Gastrocnemius medialis (tissue), 4 donors: ENCODE measurements at regions not wholly inside any gene's neighbourhood (a gene's known extent, or its start where the extent isn't known, plus 50 kb on each side); places are given as distances from the start of the nearest gene placed in this dataset.

Experiments used
- ATAC-seq, 2 donors: fragments of 150-250 bp; one replicate each; pipeline ENCODE4 v1.9.1; 2016
- DNase-seq, 2 donors: peaks; one replicate each; pipeline ENCODE4 v3.0.0-alpha.2; 2019
- H3K27ac ChIP-seq, 4 donors: fragments of 200-600 bp; sonication (generic); 1 replicate in 1 of 4; 2 replicates in 3 of 4; pipeline ENCODE4 v1.5.1; 2016 to 2018; ENCODE audit warnings: mild to moderate bottlenecking in 2 of 4, moderate library complexity in 1 of 4
- H3K27me3 ChIP-seq, 3 donors: fragments of 200-600 bp; sonication (generic) in 2 of 3; 1 replicate in 1 of 3; 2 replicates in 2 of 3; pipeline versions ENCODE4 v1.5.1 to v1.6.0; 2016 to 2019; ENCODE audit warnings: mild to moderate bottlenecking in 1 of 3, moderate library complexity in 1 of 3
- H3K36me3 ChIP-seq, 2 donors: fragments of 200-600 bp; sonication (generic) in 1 of 2; one replicate each; pipeline ENCODE4 v1.5.1; 2017 to 2018
- H3K4me1 ChIP-seq, 2 donors: fragments of 200-600 bp; sonication (generic) in 1 of 2; one replicate each; pipeline ENCODE4 v1.5.1; 2016 to 2017; ENCODE audit warnings: mild to moderate bottlenecking in 2 of 2
- H3K4me3 ChIP-seq, 4 donors: fragments of 200-600 bp; sonication (generic) in 3 of 4; 1 replicate in 1 of 4; 2 replicates in 3 of 4; pipeline ENCODE4 v1.5.1; 2016 to 2019; ENCODE audit warnings: mild to moderate bottlenecking in 2 of 4
- H3K9me3 ChIP-seq, 3 donors: fragments of 200-600 bp; sonication (generic) in 2 of 3; 1 replicate in 1 of 3; 2 replicates in 2 of 3; pipeline ENCODE4 v1.5.1; 2016 to 2019
- CTCF ChIP-seq, 5 experiments: fragments of 450-650 bp in 3 of 5; fragments of 200-600 bp in 2 of 5; sonication (generic) in 2 of 5; IDR thresholded peaks in 4 of 5; conservative IDR thresholded peaks in 1 of 5; 1 replicate in 4 of 5; 2 replicates in 1 of 5; pipeline ENCODE4 v1.5.1; 2016 to 2019; ENCODE audit warnings: antibody characterized with exemption in 5 of 5, mild to moderate bottlenecking in 3 of 5, moderate library complexity in 3 of 5
- POLR2A ChIP-seq, 2 donors: fragments of 450-650 bp; IDR thresholded peaks; one replicate each; pipeline ENCODE4 v1.6.1; 2017; ENCODE audit warnings: antibody characterized with exemption in 2 of 2, mild to moderate bottlenecking in 2 of 2, moderate library complexity in 2 of 2
- in situ Hi-C, 4 donors: fragments of 200-750 bp; cut with MboI; loops; one replicate each; pipeline versions ENCODE4 v1.15.0 to v1.8.0; 2017; ENCODE audit warnings: low sequenced_read_pairs in 4 of 4
- intact Hi-C: fragments of 100-400 bp; cut with DNase I; formaldehyde crosslinking; loops from one replicate; pipeline ENCODE4 v1.15.1; 2023; ENCODE audit warnings: low total_unique reads

- no peak for DNase-seq
- intact Hi-C loops: no loop called here
- TF ChIP-seq CTCF (IDR thresholded peaks at IDR 0.05 in 4 of 5, conservative IDR thresholded peaks at IDR 0.05 in 1 of 5) (no peak), POLR2A (IDR thresholded peaks at IDR 0.05) (no peak)
Measured at GRCh38 chr11:8740129-8740528, 57.5 kb downstream of the RPL27A start.

GRCh38 chr11:8744423-8744822 is 61.8 kb downstream of the RPL27A start:
- ATAC-seq (no peak), DNase-seq (no peak)
- no peak for TF ChIP-seq CTCF (IDR thresholded peaks at IDR 0.05 in 4 of 5, conservative IDR thresholded peaks at IDR 0.05 in 1 of 5)
- no peak for TF ChIP-seq POLR2A (IDR thresholded peaks at IDR 0.05)
- H3K27me3 ChIP-seq: no peaks in the 10 kb centered on the region
- no peaks in the 10 kb centered on the region for H3K4me1 ChIP-seq
- H3K36me3 ChIP-seq: no peaks in the 10 kb centered on the region
- in situ Hi-C loops (no loop called here), intact Hi-C loops (no loop called here)
- no peaks in the 10 kb centered on the region for H3K9me3 ChIP-seq
- no peak overlapping the region for H3K27ac ChIP-seq
- H3K4me3 ChIP-seq: no peak overlapping the region

More at GRCh38 chr11:8740129-8740528, 57.5 kb downstream of the RPL27A start:
- ATAC-seq: no peak
- Histone ChIP-seq H3K4me3 (no peak overlapping the region), H3K27me3 (no peaks in the 10 kb centered on the region), H3K36me3 (no peaks in the 10 kb centered on the region), H3K27ac (no peak overlapping the region), H3K4me1 (no peaks in the 10 kb centered on the region), H3K9me3 (no peaks in the 10 kb centered on the region)
- in situ Hi-C loops: no loop called here

- intact Hi-C loops: no loop called here
Measured at GRCh38 chr11:8745431-8746253, 63.0 kb downstream of the RPL27A start.

GRCh38 chr11:8746331-8746974 is 63.9 kb downstream of the RPL27A start:
- intact Hi-C loops (no loop called here), in situ Hi-C loops (no loop called here)
- TF ChIP-seq CTCF (IDR thresholded peaks at IDR 0.05 in 4 of 5, conservative IDR thresholded peaks at IDR 0.05 in 1 of 5): no peak
- TF ChIP-seq POLR2A (IDR thresholded peaks at IDR 0.05): no peak
- ATAC-seq (no peak), DNase-seq (no peak)
- no peaks in the 10 kb centered on the region for H3K27me3 ChIP-seq
- H3K4me1 ChIP-seq: no peaks in the 10 kb centered on the region
- H3K9me3 ChIP-seq: no peaks in the 10 kb centered on the region
- no peak overlapping the region for H3K4me3 ChIP-seq
- H3K36me3 ChIP-seq: no peaks in the 10 kb centered on the region
- H3K27ac ChIP-seq: no peak overlapping the region

More at GRCh38 chr11:8745431-8746253, 63.0 kb downstream of the RPL27A start:
- no peaks in the 10 kb centered on the region for H3K27me3 ChIP-seq
- in situ Hi-C loops: no loop called here
- ATAC-seq: no peak
- H3K27ac ChIP-seq: no peak overlapping the region
- H3K36me3 ChIP-seq: no peaks in the 10 kb centered on the region
- no peak for DNase-seq
- no peaks in the 10 kb centered on the region for H3K9me3 ChIP-seq
- no peak for TF ChIP-seq POLR2A (IDR thresholded peaks at IDR 0.05)
- no peak for TF ChIP-seq CTCF (IDR thresholded peaks at IDR 0.05 in 4 of 5, conservative IDR thresholded peaks at IDR 0.05 in 1 of 5)
- no peak overlapping the region for H3K4me3 ChIP-seq
- H3K4me1 ChIP-seq: no peaks in the 10 kb centered on the region
